ENCODE measurements at regions not wholly inside any gene's neighbourhood (a gene's known extent, or its start where the extent isn't known, plus 50 kb on each side); places are given as distances from the start of the nearest gene placed in this dataset.

DNA sequence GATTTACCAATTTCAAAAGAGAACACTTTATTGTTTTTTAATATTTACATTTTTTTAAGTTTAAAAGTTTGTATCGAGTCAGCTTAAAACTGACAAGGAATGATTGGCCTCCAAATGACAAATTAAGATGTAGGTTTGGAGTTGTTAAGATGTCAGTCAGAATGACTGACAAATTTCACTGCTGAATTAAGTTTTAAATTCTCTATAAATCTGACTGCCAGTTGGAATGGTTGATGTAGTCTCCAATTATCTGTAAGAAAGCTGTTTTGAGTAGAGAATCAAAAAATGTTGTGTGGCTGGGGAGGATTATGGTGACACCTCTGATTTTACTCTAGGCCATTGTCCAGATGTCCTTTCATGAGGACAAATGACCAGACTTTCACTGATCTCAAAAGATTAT, 165.3 kb upstream of the CDH20 start:
- DNase-seq (ENCODE audit: low spot score), result no peak

- DNase-seq (ENCODE audit: low spot score), result no peak
Measured at GRCh38 chr18:61169386-61169785, 163.8 kb upstream of the CDH20 start.

DNA sequence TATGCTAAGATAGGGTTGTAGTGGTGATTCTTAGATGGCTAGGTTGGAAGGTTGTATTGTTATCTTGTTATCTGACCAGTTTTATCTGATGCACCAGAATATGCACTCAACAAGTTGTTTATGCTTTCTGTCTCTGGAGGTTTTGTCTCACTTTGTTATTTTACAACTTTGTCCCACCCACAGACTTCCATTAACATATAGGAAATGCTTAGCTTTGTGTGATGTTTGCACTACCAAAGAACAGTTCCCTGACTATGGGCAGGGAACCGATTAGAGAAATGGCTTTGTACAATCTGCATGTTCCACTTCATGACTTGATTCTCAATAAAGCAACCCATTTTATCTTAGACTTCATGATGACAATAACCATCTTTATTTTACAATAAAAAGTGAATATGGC, 160.6 kb upstream of the CDH20 start:
- DNase-seq (ENCODE audit: low spot score), result no peak

GRCh38 chr18:61173554-61173953, 159.7 kb upstream of the CDH20 start:
- DNase-seq (ENCODE audit: low spot score), result no peak

DNA sequence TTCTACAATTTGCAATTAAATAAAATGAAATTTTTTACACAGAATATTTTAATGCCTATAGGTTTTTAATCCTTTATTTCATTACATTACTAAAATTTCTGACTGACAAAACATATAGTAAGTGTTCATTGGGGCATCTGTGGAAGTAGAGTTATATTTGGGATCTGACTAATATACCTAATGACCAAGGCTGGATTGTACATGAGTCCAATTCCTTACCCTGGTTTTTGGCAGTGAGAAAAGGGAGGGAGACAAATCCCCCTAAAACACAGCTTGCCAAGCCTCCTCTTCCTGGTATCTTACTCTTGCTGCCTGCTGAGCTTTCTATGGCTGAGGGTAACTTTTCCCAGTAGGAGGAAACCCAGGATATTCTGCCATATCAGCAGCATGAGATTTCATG, 149.4 kb upstream of the CDH20 start:
- no peak for DNase-seq (ENCODE audit: low spot score)

DNA sequence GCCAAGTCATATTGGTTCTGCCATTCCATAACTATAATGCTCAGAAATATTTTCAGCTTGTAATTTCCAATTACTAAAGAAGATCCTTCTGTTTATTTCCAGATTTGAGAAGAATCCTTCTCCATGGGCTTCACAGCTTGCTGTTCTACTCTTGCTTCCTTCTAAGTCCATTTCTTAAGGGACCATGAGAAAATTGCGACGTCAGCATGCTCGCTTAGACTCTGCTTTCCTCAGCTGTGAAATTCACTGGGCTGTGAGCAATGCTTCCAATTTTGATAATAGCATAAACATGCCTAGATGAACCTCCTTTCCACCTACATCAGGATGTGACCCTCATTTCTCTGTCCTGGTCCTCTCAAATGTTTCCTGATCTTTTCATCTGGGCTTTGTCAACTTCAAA, 145.3 kb upstream of the CDH20 start:
- no peak for DNase-seq (ENCODE audit: low spot score)

- DNase-seq (ENCODE audit: low spot score), result no peak
Measured at GRCh38 chr18:61189376-61189775, 143.9 kb upstream of the CDH20 start.

GRCh38 chr18:61194726-61195125, 138.5 kb upstream of the CDH20 start:
- no peak for DNase-seq (ENCODE audit: low spot score)

DNA sequence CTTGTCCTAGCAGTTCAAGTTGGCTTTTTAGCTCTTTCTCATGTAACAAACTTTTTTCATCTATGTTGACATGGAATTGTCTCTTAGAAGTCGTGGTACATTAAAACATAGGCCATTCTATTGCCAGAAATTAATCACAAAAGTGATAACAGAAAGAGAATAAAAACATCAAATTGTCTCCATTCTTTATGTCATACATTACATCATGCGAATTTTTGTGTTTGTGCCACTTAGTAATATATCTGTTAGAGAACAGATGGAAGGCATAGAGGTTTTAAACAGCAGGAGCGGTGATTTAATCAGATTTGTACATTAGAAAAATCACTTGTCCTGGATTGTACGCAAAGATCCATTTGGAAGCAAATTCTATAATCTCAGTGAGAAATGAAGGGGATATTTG, 136.5 kb upstream of the CDH20 start:
- no peak for DNase-seq (ENCODE audit: low spot score)

- DNase-seq (ENCODE audit: low spot score), result no peak
Measured at GRCh38 chr18:61198486-61198885, 134.7 kb upstream of the CDH20 start.

GRCh38 chr18:61199171-61199848, 133.9 kb upstream of the CDH20 start:
- no peak for DNase-seq (ENCODE audit: low spot score)

GRCh38 chr18:61201511-61201910, 131.7 kb upstream of the CDH20 start:
- DNase-seq (ENCODE audit: low spot score), result no peak

DNA sequence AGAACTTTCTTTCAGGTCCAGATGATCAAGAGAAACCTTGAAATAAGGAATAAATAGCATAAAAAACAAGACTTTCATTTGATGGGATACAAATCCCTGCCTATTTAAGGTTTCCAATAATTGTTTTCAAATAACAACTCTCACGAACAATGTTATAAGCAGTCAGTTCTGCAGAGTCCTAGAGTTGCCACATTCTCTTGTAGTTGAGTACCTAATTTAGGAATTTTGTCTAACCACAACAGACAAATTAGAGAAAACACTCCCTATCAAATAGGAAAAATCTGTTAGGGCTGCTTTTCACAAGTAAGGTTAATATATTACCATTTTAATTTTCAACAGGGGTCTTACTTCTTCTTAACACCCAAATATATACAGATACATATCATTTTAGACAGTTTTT, 130.1 kb upstream of the CDH20 start:
- DNase-seq (ENCODE audit: low spot score), result no peak

GRCh38 chr18:61209801-61210200, 123.4 kb upstream of the CDH20 start:
- DNase-seq (ENCODE audit: low spot score), result no peak

DNA sequence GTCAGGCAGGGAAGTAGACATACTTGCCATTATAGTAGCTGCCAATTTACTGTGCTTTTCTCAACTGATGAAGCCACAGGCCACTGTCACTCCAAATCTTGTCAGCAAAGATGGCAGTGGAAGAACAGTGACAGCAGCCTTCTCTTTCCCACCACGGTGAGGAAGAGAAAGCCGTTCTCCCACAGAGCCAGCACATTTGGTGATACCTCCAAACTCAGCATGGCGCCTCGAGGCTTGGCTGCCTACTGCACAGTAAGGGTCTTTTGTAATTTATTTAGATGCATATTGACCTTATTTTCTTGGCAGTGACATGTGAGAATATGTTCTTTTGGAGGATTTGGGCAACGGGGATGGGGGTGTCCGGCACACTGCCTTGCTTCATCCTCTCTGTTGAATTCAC, 117.2 kb upstream of the CDH20 start:
- no peak for DNase-seq (ENCODE audit: low spot score)

DNA sequence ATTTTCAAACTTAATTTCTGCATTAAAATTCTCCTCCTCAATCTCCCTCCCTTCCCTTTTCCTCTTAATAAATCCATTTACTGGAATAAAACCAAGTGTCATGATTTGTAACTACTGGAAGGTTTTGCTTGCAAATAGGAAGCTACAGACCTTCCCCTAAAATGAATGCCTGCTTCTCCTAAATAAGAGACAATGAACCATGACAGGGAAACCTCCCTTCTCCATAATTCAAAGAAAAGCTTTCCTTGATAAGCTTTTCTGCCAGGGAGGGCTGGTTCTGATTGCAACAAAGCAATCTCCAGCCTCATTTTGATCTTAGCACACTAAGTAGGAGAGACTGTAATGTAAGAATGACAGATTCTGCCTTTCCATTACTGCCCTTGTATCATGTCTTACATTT, 111.0 kb upstream of the CDH20 start:
- DNase-seq (ENCODE audit: low spot score), result no peak

DNA sequence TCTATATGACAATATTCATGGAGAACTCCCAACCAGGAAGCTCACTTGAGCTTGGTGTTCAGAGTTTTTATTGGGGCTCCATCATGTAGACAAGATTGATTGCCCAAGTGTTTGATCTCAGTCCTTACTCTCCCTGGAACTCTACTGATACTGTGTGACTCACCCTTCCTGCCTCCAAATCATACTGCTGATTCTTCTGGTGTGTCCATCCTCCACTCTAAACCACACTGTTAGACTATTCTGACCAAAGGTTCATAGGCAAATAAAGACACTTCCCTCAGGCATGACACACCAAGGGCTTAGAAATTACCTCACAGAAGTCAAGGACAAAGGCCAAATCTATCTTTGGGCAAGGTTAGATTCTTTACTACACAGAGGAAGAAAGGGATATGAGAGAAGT, 107.9 kb upstream of the CDH20 start:
- DNase-seq (ENCODE audit: low spot score), result no peak

GRCh38 chr18:61236356-61237057, 96.7 kb upstream of the CDH20 start:
- DNase-seq (ENCODE audit: low spot score), result no peak

- no peak for DNase-seq (ENCODE audit: low spot score)
Measured at GRCh38 chr18:61237529-61237928, 95.7 kb upstream of the CDH20 start.

- DNase-seq (ENCODE audit: low spot score), result no peak
Measured at GRCh38 chr18:61239051-61239450, 94.2 kb upstream of the CDH20 start.

DNA sequence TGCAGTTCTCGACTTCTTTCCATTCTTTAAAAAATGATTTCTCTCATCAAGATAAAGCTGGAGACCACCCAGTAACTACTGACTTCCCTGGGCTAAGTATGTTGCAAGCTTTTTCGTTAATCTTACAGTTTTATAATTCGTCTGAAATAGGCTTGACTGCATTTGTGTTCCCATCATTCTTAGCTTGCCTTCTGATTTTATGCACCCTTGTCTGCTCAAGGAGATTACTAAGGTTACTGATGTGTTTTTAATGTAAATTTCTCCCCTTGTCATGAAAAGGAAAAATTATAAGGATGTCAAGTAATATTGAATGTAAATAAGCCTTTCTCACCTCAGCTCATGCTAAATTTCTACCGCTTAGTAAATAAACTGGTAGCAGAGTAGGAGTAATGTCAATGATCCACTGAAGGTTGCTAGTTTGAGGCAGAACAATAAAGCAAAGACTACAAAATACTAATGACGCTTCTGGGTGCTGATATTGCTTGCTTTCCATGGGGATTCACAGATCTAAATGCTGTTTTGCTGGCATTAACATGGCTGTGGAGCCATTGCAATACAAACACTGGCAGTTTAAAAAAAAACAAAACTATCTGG, 91.9 kb upstream of the CDH20 start:
- no peak for DNase-seq (ENCODE audit: low spot score)

GRCh38 chr18:61244632-61245031, 88.6 kb upstream of the CDH20 start:
- DNase-seq (ENCODE audit: low spot score), result no peak

GRCh38 chr18:61245276-61245675, 88.0 kb upstream of the CDH20 start:
- no peak for DNase-seq (ENCODE audit: low spot score)

- no peak for DNase-seq (ENCODE audit: low spot score)
Measured at GRCh38 chr18:61248589-61248988, 84.6 kb upstream of the CDH20 start.
